Ovary (tissue), 7 donors: ENCODE measurements at regions not wholly inside any gene's neighbourhood (a gene's known extent, or its start where the extent isn't known, plus 50 kb on each side); places are given as distances from the start of the nearest gene placed in this dataset.

Source experiments
- DNase-seq, 5 donors: peaks; one replicate each; pipeline ENCODE4 v3.0.0-alpha.2; 2019 to 2020
- H3K27ac ChIP-seq, 2 donors: fragments of 200-600 bp; one replicate each; pipeline versions ENCODE4 v1.5.1 to v1.8.0; 2019 to 2022
- H3K27me3 ChIP-seq: fragments of 200-600 bp; one replicate; pipeline ENCODE4 v1.8.0; 2022
- H3K36me3 ChIP-seq: fragments of 200-600 bp; sonication (generic); one replicate; pipeline ENCODE4 v1.5.1; 2019
- H3K4me1 ChIP-seq: one replicate; pipeline ENCODE4 v1.8.1; 2013; ENCODE audit warnings: mild to moderate bottlenecking, moderate library complexity; ENCODE audit not compliant: insufficient read depth
- H3K4me3 ChIP-seq: fragments of 200-600 bp; sonication (generic); one replicate; pipeline ENCODE4 v1.5.1; 2017
- H3K9me3 ChIP-seq, 2 donors: fragments of 200-600 bp in 1 of 2; sonication (generic) in 1 of 2; one replicate each; pipeline versions ENCODE4 v1.5.1 to v1.8.1; 2013 to 2019; ENCODE audit warnings: mild to moderate bottlenecking in 1 of 2, moderate library complexity in 1 of 2
- EP300 ChIP-seq: sonication (generic); formaldehyde crosslinking; IDR thresholded peaks from one replicate; pipeline ENCODE4 v1.6.1; 2017; ENCODE audit warnings: antibody characterized with exemption
- POLR2A ChIP-seq: fragments of 450-650 bp; IDR thresholded peaks from one replicate; pipeline ENCODE4 v1.6.1; 2017; ENCODE audit warnings: antibody characterized with exemption, mild to moderate bottlenecking, moderate library complexity
- WGBS, 3 donors: extraction: QIAGEN DNeasy Blood & Tissue Kit in 1 of 3; methylation state at CpG; one replicate each; pipeline versions ENCODE4 v1.1.5 to v1.1.7; 2013 to 2017; 5-methylcytosine and 5-hydroxymethylcytosine counted together
- intact Hi-C, 4 donors: fragments of 100-400 bp; cut with DNase I; formaldehyde crosslinking; loops; one replicate each; pipeline versions ENCODE4 v1.11.0 to v1.15.1; 2022 to 2023
- TF ChIP-seq, protein P1 (sequence below), 3 donors: fragments of 450-650 bp in 2 of 3; fragments of 200-600 bp in 1 of 3; IDR thresholded peaks; one replicate each; pipeline versions ENCODE4 v1.5.1 to v1.8.0; 2016 to 2022; ENCODE audit warnings: antibody characterized with exemption in 3 of 3, mild to moderate bottlenecking in 1 of 3
- donor health status: DM: no; HTN: no; CAD: no; lungs with moderate emphysema.
- donor health status: DM: no; HTN: no; CAD: no.
- donor health status: Bipolar disorder and iron deficiency.
- donor health status: DM: no; HTN: no; CAD: no.
- donor health status: DM: yes; HTN: yes; CAD: no.

DNA sequence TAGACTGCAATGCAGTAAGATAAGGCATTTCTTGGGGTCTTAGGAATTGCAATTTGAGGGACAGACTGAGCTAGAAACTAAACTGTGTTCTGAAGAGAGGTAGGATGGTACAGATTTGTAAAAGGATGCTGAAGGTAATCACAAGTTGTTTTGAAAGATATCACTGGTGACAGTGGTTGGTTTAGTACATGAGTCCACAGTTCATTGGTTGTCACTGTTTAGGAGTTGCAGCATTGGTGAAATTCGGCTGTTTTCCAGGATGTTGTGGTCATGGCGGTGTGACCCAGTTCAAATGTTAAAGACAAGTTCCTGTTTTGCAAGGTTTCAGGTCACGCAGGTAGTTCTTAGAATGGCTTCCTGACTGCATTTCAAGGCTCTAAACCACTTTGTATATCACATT lies 292.8 kb upstream of the B3GALT2 start:
- Histone ChIP-seq H3K27me3 (peaks cover 3% of the 10 kb centered on the region), H3K36me3 (no peaks in the 10 kb centered on the region), H3K4me3 (no peak overlapping the region), H3K27ac (no peak overlapping the region), H3K4me1 (no peaks in the 10 kb centered on the region), H3K9me3 (no peaks in the 10 kb centered on the region)
- DNase-seq, result no peak
- intact Hi-C loops, result no loop called here
- TF ChIP-seq POLR2A (no peak), EP300 (no peak)
- TF ChIP-seq, protein P1, sequence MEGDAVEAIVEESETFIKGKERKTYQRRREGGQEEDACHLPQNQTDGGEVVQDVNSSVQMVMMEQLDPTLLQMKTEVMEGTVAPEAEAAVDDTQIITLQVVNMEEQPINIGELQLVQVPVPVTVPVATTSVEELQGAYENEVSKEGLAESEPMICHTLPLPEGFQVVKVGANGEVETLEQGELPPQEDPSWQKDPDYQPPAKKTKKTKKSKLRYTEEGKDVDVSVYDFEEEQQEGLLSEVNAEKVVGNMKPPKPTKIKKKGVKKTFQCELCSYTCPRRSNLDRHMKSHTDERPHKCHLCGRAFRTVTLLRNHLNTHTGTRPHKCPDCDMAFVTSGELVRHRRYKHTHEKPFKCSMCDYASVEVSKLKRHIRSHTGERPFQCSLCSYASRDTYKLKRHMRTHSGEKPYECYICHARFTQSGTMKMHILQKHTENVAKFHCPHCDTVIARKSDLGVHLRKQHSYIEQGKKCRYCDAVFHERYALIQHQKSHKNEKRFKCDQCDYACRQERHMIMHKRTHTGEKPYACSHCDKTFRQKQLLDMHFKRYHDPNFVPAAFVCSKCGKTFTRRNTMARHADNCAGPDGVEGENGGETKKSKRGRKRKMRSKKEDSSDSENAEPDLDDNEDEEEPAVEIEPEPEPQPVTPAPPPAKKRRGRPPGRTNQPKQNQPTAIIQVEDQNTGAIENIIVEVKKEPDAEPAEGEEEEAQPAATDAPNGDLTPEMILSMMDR (IDR thresholded peaks at IDR 0.05), result no peak
- WGBS, 3 donors, result 80 to 91% (median 89%) methylated on average over 3 of the region's 3 CpGs

DNA sequence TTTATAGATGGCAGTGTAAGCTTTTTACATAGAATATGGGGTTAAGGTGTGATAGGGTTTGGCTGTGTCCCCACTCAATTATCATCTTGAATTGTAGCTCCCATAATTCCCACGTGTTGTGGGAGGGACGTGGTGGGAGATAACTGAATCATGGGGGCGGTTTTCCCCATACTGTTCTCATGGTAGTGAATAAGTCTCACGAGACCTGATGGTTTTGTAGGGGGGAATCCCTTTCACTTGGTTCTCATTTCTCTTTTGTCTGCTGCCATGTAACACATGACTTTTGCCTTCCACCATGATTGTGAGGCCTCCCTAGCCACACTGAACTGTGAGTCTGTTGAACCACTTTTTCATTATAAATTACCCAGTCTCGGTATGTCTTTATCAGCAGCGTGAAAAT lies 290.3 kb upstream of the B3GALT2 start:
- no peaks in the 10 kb centered on the region for H3K9me3 ChIP-seq
- H3K36me3 ChIP-seq, result no peaks in the 10 kb centered on the region
- H3K4me1 ChIP-seq, result no peaks in the 10 kb centered on the region
- H3K27ac ChIP-seq, result no peak overlapping the region
- DNase-seq, result no peak
- no peak for TF ChIP-seq EP300
- no peak for TF ChIP-seq POLR2A
- TF ChIP-seq, protein P1 (IDR thresholded peaks at IDR 0.05), result no peak
- 74 to 80% (median 77%) methylated on average over 6 of the region's 6 CpGs for WGBS, 3 donors
- H3K27me3 ChIP-seq, result peaks cover 3% of the 10 kb centered on the region
- no peak overlapping the region for H3K4me3 ChIP-seq
- intact Hi-C loops, result no loop called here

DNA sequence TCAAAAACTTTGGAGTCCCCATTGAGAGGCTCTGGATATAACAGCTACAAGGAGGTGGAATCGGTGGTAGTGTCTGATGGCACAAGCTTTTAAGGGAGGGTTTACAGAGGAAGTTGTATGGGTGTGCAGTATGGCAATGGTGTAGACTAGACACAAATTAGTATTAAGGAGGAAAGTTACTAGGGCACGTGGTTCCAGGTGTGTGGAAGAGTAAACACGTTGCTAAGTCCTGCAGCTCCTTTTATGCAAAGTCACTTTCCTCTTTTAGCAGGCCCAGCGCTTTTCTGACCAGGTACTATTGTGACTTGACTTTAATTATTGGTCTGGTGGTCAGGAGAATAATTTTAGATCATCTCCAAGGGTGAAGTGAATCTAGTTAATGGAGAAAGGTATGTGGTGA lies 287.5 kb upstream of the B3GALT2 start:
- intact Hi-C loops, result no loop called here
- no peak overlapping the region for H3K27ac ChIP-seq
- no peaks in the 10 kb centered on the region for H3K9me3 ChIP-seq
- H3K27me3 ChIP-seq, result peaks cover 3% of the 10 kb centered on the region
- no peak for DNase-seq
- H3K4me3 ChIP-seq, result no peak overlapping the region
- no peaks in the 10 kb centered on the region for H3K4me1 ChIP-seq
- no peak for TF ChIP-seq EP300
- TF ChIP-seq, protein P1 (IDR thresholded peaks at IDR 0.05), result no peak
- H3K36me3 ChIP-seq, result no peaks in the 10 kb centered on the region
- WGBS, 3 donors, result 79 to 95% (median 86%) methylated on average over 4 of the region's 4 CpGs

DNA sequence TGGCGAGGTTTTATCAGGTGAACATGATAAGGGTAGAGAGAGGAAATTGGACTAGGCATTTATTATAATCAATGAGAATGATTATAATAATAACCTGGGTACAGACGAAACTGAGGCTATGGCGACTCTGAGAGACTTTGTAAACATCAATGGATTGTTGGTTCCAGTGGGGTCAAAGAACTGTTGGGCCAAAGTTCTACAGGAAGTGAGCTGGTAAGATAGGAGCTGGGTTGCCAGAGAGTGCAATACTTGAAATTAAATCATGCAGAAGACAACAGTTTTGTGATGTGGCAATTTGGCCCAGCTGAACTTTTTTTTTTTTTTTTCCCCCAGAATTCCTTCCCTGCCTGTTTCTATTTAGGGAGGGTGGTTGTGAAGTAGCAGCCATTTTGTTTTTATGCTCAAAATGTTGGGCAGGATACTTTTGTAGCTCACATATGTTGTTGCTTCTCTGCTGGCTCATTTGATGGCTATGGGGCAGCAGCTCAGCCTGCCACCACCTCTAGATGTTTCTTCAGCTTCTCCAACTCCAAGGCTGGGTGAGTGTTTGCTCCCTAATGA lies 286.5 kb upstream of the B3GALT2 start:
- TF ChIP-seq EP300 (no peak), POLR2A (no peak)
- TF ChIP-seq, protein P1 (IDR thresholded peaks at IDR 0.05), result no peak
- H3K27ac ChIP-seq, result no peak overlapping the region
- no peaks in the 10 kb centered on the region for H3K9me3 ChIP-seq
- no peaks in the 10 kb centered on the region for H3K4me1 ChIP-seq
- no peaks in the 10 kb centered on the region for H3K36me3 ChIP-seq
- intact Hi-C loops, result no loop called here
- 76 to 97% (median 76%) methylated on average over 3 of the region's 3 CpGs for WGBS, 3 donors
- H3K4me3 ChIP-seq, result no peak overlapping the region
- DNase-seq, result no peak
- no peaks in the 10 kb centered on the region for H3K27me3 ChIP-seq
